ENCODE measurements at regions not wholly inside any gene's neighbourhood (a gene's known extent, or its start where the extent isn't known, plus 50 kb on each side); places are given as distances from the start of the nearest gene placed in this dataset.

- Histone ChIP-seq H3K27me3 (ENCODE audit: low read depth, low read length) (no peaks in the 10 kb centered on the region), H3K79me2 (ENCODE audit: low read length) (no peaks in the 10 kb centered on the region), H3K36me3 (replicated peaks; ENCODE audit: low read depth, low read length) (no peaks in the 10 kb centered on the region), H3K4me3 (ENCODE audit: low read length) (no peak overlapping the region), H3K9ac (ENCODE audit: low read length) (no peak overlapping the region), H3K4me2 (ENCODE audit: low read length) (no peak overlapping the region), H3K4me1 (ENCODE audit: low read length) (no peaks in the 10 kb centered on the region), H2AFZ (ENCODE audit: low read depth, low read length) (no peak overlapping the region), H3K27ac (ENCODE audit: low read length) (no peak overlapping the region), H4K20me1 (ENCODE audit: insufficient read depth, low read length) (no peaks in the 10 kb centered on the region), H3K9me3 (ENCODE audit: insufficient read depth, low read length) (no peaks in the 10 kb centered on the region)
- TF ChIP-seq CTCF (IDR thresholded peaks at IDR 0.05; ENCODE audit: low read depth, low read length) (no peak), EZH2phosphoT487 (IDR thresholded peaks at IDR 0.05; ENCODE audit: low read depth) (no peak)
Measured at GRCh38 chr2:2614452-2614851, 283.4 kb upstream of the MYT1L start.

DNA sequence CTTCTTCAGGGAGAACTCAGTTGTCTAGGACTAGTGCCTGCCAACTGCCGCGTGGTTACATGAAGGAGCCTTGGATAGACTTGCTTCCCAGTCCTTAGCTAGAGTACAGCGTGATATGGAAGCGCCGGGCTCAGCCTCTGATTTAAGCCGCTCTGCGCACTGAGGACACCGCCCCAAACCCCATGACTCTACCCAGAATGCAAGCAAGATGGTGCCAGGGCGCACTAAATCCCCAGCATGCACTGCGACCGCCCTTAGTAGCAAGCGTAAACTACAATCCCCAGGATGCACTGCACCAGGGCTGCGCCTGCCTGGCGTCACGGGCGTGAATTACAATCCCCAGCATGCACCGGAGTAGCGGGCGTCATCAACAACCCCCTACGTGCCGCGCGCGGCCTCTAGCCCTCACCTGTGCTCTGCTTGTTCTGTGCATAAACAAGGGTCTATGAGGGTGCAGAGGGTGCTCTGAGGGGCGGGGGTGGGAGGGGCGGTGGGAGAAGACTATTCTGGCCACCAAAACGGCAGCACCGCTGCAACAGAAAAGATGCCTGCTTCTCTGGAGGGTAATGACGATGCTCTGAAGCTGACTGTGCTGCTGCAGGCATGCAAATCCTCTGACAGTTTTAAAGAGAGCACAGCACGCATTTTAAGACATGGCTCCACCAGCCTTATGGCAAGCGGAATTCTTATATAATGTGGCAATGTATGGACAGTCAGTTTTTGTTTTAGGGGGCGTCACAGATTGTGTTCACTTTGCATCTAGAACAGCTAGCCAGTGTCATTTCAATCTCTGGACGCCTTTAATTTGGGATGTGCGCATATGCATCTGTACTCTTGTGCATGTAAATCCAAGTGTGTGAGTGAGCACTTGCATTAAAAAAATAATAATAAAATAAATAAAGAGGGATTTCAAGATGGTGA, 282.5 kb upstream of the MYT1L start:
- Histone ChIP-seq H3K9ac (ENCODE audit: low read length) (no peak overlapping the region), H3K27ac (ENCODE audit: low read length) (no peak overlapping the region), H3K27me3 (ENCODE audit: low read depth, low read length) (no peaks in the 10 kb centered on the region), H3K4me2 (ENCODE audit: low read length) (no peak overlapping the region), H3K79me2 (ENCODE audit: low read length) (no peaks in the 10 kb centered on the region), H3K9me3 (ENCODE audit: insufficient read depth, low read length) (no peaks in the 10 kb centered on the region), H3K36me3 (replicated peaks; ENCODE audit: low read depth, low read length) (no peaks in the 10 kb centered on the region), H3K4me3 (ENCODE audit: low read length) (no peak overlapping the region), H2AFZ (ENCODE audit: low read depth, low read length) (no peak overlapping the region), H3K4me1 (ENCODE audit: low read length) (no peaks in the 10 kb centered on the region), H4K20me1 (ENCODE audit: insufficient read depth, low read length) (no peaks in the 10 kb centered on the region)
- TF ChIP-seq CTCF (IDR thresholded peaks at IDR 0.05; ENCODE audit: low read depth, low read length) (no peak), EZH2phosphoT487 (IDR thresholded peaks at IDR 0.05; ENCODE audit: low read depth) (no peak)

- Histone ChIP-seq H3K36me3 (replicated peaks; ENCODE audit: low read depth, low read length) (no peaks in the 10 kb centered on the region), H3K4me1 (ENCODE audit: low read length) (no peaks in the 10 kb centered on the region), H3K4me2 (ENCODE audit: low read length) (no peak overlapping the region), H3K79me2 (ENCODE audit: low read length) (no peaks in the 10 kb centered on the region), H2AFZ (ENCODE audit: low read depth, low read length) (no peak overlapping the region), H3K9me3 (ENCODE audit: insufficient read depth, low read length) (no peaks in the 10 kb centered on the region), H3K27me3 (ENCODE audit: low read depth, low read length) (no peaks in the 10 kb centered on the region), H3K27ac (ENCODE audit: low read length) (no peak overlapping the region), H3K4me3 (ENCODE audit: low read length) (no peak overlapping the region), H3K9ac (ENCODE audit: low read length) (no peak overlapping the region), H4K20me1 (ENCODE audit: insufficient read depth, low read length) (no peaks in the 10 kb centered on the region)
- TF ChIP-seq EZH2phosphoT487 (IDR thresholded peaks at IDR 0.05; ENCODE audit: low read depth) (no peak), CTCF (IDR thresholded peaks at IDR 0.05; ENCODE audit: low read depth, low read length) (no peak)
Measured at GRCh38 chr2:2610751-2611150, 279.7 kb upstream of the MYT1L start.

- H3K27me3 ChIP-seq (ENCODE audit: low read depth, low read length) = no peaks in the 10 kb centered on the region
- H2AFZ ChIP-seq (ENCODE audit: low read depth, low read length) = no peak overlapping the region
- no peaks in the 10 kb centered on the region for H3K79me2 ChIP-seq (ENCODE audit: low read length)
- H3K4me1 ChIP-seq (ENCODE audit: low read length) = no peaks in the 10 kb centered on the region
- H3K9me3 ChIP-seq (ENCODE audit: insufficient read depth, low read length) = no peaks in the 10 kb centered on the region
- no peaks in the 10 kb centered on the region for H3K36me3 ChIP-seq (replicated peaks; ENCODE audit: low read depth, low read length)
- H3K4me3 ChIP-seq (ENCODE audit: low read length) = no peak overlapping the region
- no peaks in the 10 kb centered on the region for H4K20me1 ChIP-seq (ENCODE audit: insufficient read depth, low read length)
- no peak for TF ChIP-seq EZH2phosphoT487 (IDR thresholded peaks at IDR 0.05; ENCODE audit: low read depth)
- no peak for TF ChIP-seq CTCF (IDR thresholded peaks at IDR 0.05; ENCODE audit: low read depth, low read length)
- no peak overlapping the region for H3K27ac ChIP-seq (ENCODE audit: low read length)
- H3K9ac ChIP-seq (ENCODE audit: low read length) = no peak overlapping the region
- H3K4me2 ChIP-seq (ENCODE audit: low read length) = no peak overlapping the region
Measured at GRCh38 chr2:2600366-2600765, 269.3 kb upstream of the MYT1L start.
